BJ (cell line): ENCODE measurements at regions not wholly inside any gene's neighbourhood (a gene's known extent, or its start where the extent isn't known, plus 50 kb on each side); places are given as distances from the start of the nearest gene placed in this dataset.

Experiments
- CTCF ChIA-PET: fragments of 350-600 bp; formaldehyde crosslinking; extraction: SDS; loops from one replicate; lab custom pipeline; 2021; ENCODE audit warnings: antibody characterized with exemption, inconsistent platforms; lab: Yijun Ruan, JAX
- POLR2A ChIA-PET: fragments of 300-600 bp; sonication (Branson Sonifier 250); formaldehyde crosslinking; extraction: SDS; loops from one replicate; lab custom pipeline; 2021; ENCODE audit warnings: antibody characterized with exemption; lab: Charles Lee
- DNase-seq: peaks from one replicate; pipeline ENCODE4 v3.0.0-alpha.2; 2011; ENCODE audit warnings: low read depth
- H3K27me3 ChIP-seq: 2 replicates; pipeline ENCODE4 v1.6.0; 2011; ENCODE audit warnings: low read length; ENCODE audit not compliant: control insufficient read depth, insufficient read depth
- H3K36me3 ChIP-seq: 2 replicates; pipeline ENCODE4 v1.5.1; 2011; ENCODE audit warnings: low read length; ENCODE audit not compliant: control insufficient read depth, insufficient read depth
- H3K4me3 ChIP-seq: 2 replicates; pipeline ENCODE4 v1.5.1; 2011; ENCODE audit warnings: low read depth, mild to moderate bottlenecking, control low read depth, low read length
- CTCF ChIP-seq: IDR thresholded peaks from 2 replicates; pipeline ENCODE4 v1.5.1; 2011; ENCODE audit warnings: low read depth, mild to moderate bottlenecking, control low read depth, inconsistent platforms, low read length, moderate library complexity; ENCODE audit not compliant: insufficient read depth

- Histone ChIP-seq H3K4me3 (no peak overlapping the region), H3K36me3 (no peaks in the 10 kb centered on the region), H3K27me3 (no peaks in the 10 kb centered on the region)
- no peak for DNase-seq
- no peak for TF ChIP-seq CTCF
- CTCF ChIA-PET: interaction anchor here (0.6 kb wide), 1 partner anchor 1735 kb away, joined by 3 read pairs; no protein-coding TSS in a partner anchor
- POLR2A ChIA-PET: no interaction called here
Measured at GRCh38 chr14:42703501-42703900, 1096.8 kb downstream of the LRFN5 start.

- no peak for TF ChIP-seq CTCF
- CTCF ChIA-PET: no interaction called here
- H3K36me3 ChIP-seq: no peaks in the 10 kb centered on the region
- H3K4me3 ChIP-seq: no peak overlapping the region
- POLR2A ChIA-PET: no interaction called here
- H3K27me3 ChIP-seq: no peaks in the 10 kb centered on the region
- DNase-seq: no peak
Measured at GRCh38 chr14:42687421-42687820, 1080.7 kb downstream of the LRFN5 start.

- ChIA-PET POLR2A (no interaction called here), CTCF (no interaction called here)
- TF ChIP-seq CTCF: no peak
- no peaks in the 10 kb centered on the region for H3K36me3 ChIP-seq
- no peak overlapping the region for H3K4me3 ChIP-seq
- no peaks in the 10 kb centered on the region for H3K27me3 ChIP-seq
- DNase-seq: no peak
Measured at GRCh38 chr14:42683707-42684106, 1077.0 kb downstream of the LRFN5 start.

GRCh38 chr14:42676636-42677035 lies 1070.0 kb downstream of the LRFN5 start:
- no peak overlapping the region for H3K4me3 ChIP-seq
- no peak for DNase-seq
- POLR2A ChIA-PET: no interaction called here
- no peaks in the 10 kb centered on the region for H3K36me3 ChIP-seq
- CTCF ChIA-PET: no interaction called here
- TF ChIP-seq CTCF: no peak
- no peaks in the 10 kb centered on the region for H3K27me3 ChIP-seq

- DNase-seq: no peak
- no peak for TF ChIP-seq CTCF
- H3K36me3 ChIP-seq: no peaks in the 10 kb centered on the region
- H3K4me3 ChIP-seq: no peak overlapping the region
- H3K27me3 ChIP-seq: no peaks in the 10 kb centered on the region
- CTCF ChIA-PET: no interaction called here
- POLR2A ChIA-PET: no interaction called here
Measured at GRCh38 chr14:42673963-42674362, 1067.3 kb downstream of the LRFN5 start.
